ENCODE measurements at regions not wholly inside any gene's neighbourhood (a gene's known extent, or its start where the extent isn't known, plus 50 kb on each side); places are given as distances from the start of the nearest gene placed in this dataset.

DNA sequence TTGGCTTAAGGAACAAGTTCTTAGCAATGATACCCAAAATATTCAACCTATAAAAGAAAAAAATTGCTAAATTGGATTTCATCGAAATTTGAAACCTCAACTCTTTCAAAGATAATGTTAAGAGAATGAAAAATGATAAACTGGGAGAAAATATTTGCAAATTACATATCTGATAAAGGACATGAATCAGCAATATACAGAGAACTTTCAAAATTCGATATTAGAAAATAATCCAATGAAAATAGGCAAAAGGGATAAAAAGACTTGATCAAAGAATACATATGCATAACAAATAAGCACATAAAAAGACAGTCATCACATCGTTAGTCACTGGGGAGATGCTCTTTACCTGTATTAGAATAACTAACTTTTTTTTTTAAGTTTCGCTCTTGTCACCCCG lies 73.0 kb upstream of the NEO1 start:
- no peak overlapping the region for H3K4me3 Mint-ChIP-seq
- H3K9me3 Mint-ChIP-seq: no peaks in the 10 kb centered on the region
- Histone ChIP-seq H3K27ac (ENCODE audit: low read length) (no peak overlapping the region), H3K36me3 (ENCODE audit: control insufficient read depth, insufficient read depth, low read length) (no peaks in the 10 kb centered on the region), H3K4me1 (ENCODE audit: control insufficient read depth, insufficient read depth, low read length) (peaks cover 7% of the 10 kb centered on the region), H3K27me3 (ENCODE audit: control insufficient read depth, insufficient read depth, low read length) (no peaks in the 10 kb centered on the region), H3K4me3 (ENCODE audit: low read length) (no peak overlapping the region), H3K9me3 (ENCODE audit: control insufficient read depth, insufficient read depth, low read length) (no peaks in the 10 kb centered on the region)
- H3K36me3 Mint-ChIP-seq: no peaks in the 10 kb centered on the region
- peaks cover 10 to 14% of the 10 kb centered on the region in 2 donors for H3K4me1 Mint-ChIP-seq
- ATAC-seq: no peak
- no peak overlapping the region for H3K27ac Mint-ChIP-seq
- peaks cover 17 to 37% of the 10 kb centered on the region in 2 donors for H3K27me3 Mint-ChIP-seq (ENCODE audit: low read depth in 2 of 2)
- intact Hi-C loops (cut with micrococcal nuclease): no loop called here
- 75% methylated on average over 4 of the region's 5 CpGs for WGBS (ENCODE audit: insufficient coverage)
- TF ChIP-seq, protein P1, sequence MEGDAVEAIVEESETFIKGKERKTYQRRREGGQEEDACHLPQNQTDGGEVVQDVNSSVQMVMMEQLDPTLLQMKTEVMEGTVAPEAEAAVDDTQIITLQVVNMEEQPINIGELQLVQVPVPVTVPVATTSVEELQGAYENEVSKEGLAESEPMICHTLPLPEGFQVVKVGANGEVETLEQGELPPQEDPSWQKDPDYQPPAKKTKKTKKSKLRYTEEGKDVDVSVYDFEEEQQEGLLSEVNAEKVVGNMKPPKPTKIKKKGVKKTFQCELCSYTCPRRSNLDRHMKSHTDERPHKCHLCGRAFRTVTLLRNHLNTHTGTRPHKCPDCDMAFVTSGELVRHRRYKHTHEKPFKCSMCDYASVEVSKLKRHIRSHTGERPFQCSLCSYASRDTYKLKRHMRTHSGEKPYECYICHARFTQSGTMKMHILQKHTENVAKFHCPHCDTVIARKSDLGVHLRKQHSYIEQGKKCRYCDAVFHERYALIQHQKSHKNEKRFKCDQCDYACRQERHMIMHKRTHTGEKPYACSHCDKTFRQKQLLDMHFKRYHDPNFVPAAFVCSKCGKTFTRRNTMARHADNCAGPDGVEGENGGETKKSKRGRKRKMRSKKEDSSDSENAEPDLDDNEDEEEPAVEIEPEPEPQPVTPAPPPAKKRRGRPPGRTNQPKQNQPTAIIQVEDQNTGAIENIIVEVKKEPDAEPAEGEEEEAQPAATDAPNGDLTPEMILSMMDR (IDR thresholded peaks at IDR 0.05): no peak
- no peak for DNase-seq

DNA sequence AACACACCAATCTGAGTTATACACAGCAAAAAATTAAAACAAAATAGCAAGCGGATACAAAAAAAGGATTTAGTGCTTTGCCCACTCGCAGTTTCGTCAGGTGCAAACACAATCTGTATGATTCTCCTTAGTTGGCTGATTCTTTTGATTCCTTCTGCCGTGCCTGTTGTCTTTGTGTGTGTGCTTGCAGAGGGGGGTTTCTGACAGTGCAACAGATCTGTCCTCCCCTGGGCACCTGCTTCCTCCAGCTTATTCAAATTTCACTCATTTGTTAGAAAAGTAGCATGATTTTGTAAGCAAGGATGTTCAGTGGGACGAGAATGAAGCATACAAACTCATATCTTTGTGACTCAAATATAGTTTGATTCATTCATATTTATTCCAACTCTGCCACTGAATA lies 74.0 kb upstream of the NEO1 start:
- H3K4me3 ChIP-seq (ENCODE audit: low read length): no peak overlapping the region
- TF ChIP-seq, protein P1 (IDR thresholded peaks at IDR 0.05): no peak
- no peaks in the 10 kb centered on the region for H3K9me3 Mint-ChIP-seq
- no peak overlapping the region for H3K27ac Mint-ChIP-seq
- H3K4me1 ChIP-seq (ENCODE audit: control insufficient read depth, insufficient read depth, low read length): peaks cover 7% of the 10 kb centered on the region
- intact Hi-C loops (cut with micrococcal nuclease): no loop called here
- no peaks in the 10 kb centered on the region for H3K36me3 ChIP-seq (ENCODE audit: control insufficient read depth, insufficient read depth, low read length)
- H3K4me1 Mint-ChIP-seq: peaks cover 10 to 14% of the 10 kb centered on the region in 2 donors
- no peaks in the 10 kb centered on the region for H3K36me3 Mint-ChIP-seq
- H3K4me3 Mint-ChIP-seq: no peak overlapping the region
- 91% methylated on average over 4 of the region's 5 CpGs for WGBS (ENCODE audit: insufficient coverage)
- DNase-seq (no peak), ATAC-seq (no peak)
- H3K27ac ChIP-seq (ENCODE audit: low read length): no peak overlapping the region
- no peaks in the 10 kb centered on the region for H3K9me3 ChIP-seq (ENCODE audit: control insufficient read depth, insufficient read depth, low read length)
- H3K27me3 ChIP-seq (ENCODE audit: control insufficient read depth, insufficient read depth, low read length): no peaks in the 10 kb centered on the region
- peaks cover 15 to 26% of the 10 kb centered on the region in 2 donors for H3K27me3 Mint-ChIP-seq (ENCODE audit: low read depth in 2 of 2)

GRCh38 chr15:72972362-72972761 lies 79.9 kb upstream of the NEO1 start:
- Mint-ChIP-seq H3K9me3 (no peaks in the 10 kb centered on the region), H3K4me3 (no peak overlapping the region), H3K36me3 (no peaks in the 10 kb centered on the region), H3K4me1 (peaks cover 46 to 54% of the 10 kb centered on the region in 2 donors), H3K27ac (no peak overlapping the region), H3K27me3 (ENCODE audit: low read depth in 2 of 2) (peaks cover 0 to 3% of the 10 kb centered on the region in 2 donors)
- Histone ChIP-seq H3K4me1 (ENCODE audit: control insufficient read depth, insufficient read depth, low read length) (peaks cover 31% of the 10 kb centered on the region), H3K27me3 (ENCODE audit: control insufficient read depth, insufficient read depth, low read length) (no peaks in the 10 kb centered on the region), H3K27ac (ENCODE audit: low read length) (no peak overlapping the region), H3K4me3 (ENCODE audit: low read length) (no peak overlapping the region), H3K36me3 (ENCODE audit: control insufficient read depth, insufficient read depth, low read length) (no peaks in the 10 kb centered on the region), H3K9me3 (ENCODE audit: control insufficient read depth, insufficient read depth, low read length) (no peaks in the 10 kb centered on the region)
- WGBS (ENCODE audit: insufficient coverage): 100% methylated on average over 3 of the region's 3 CpGs
- intact Hi-C loops (cut with micrococcal nuclease): no loop called here
- TF ChIP-seq, protein P1 (IDR thresholded peaks at IDR 0.05): no peak
- DNase-seq (no peak), ATAC-seq (no peak)

GRCh38 chr15:72971766-72972165 lies 80.5 kb upstream of the NEO1 start:
- Mint-ChIP-seq H3K9me3 (no peaks in the 10 kb centered on the region), H3K4me1 (peaks cover 52 to 56% of the 10 kb centered on the region in 2 donors), H3K27ac (no peak overlapping the region), H3K4me3 (no peak overlapping the region), H3K36me3 (no peaks in the 10 kb centered on the region), H3K27me3 (ENCODE audit: low read depth in 2 of 2) (no peaks in the 10 kb centered on the region)
- Histone ChIP-seq H3K27ac (ENCODE audit: low read length) (no peak overlapping the region), H3K27me3 (ENCODE audit: control insufficient read depth, insufficient read depth, low read length) (no peaks in the 10 kb centered on the region), H3K4me1 (ENCODE audit: control insufficient read depth, insufficient read depth, low read length) (peaks cover 32% of the 10 kb centered on the region), H3K9me3 (ENCODE audit: control insufficient read depth, insufficient read depth, low read length) (no peaks in the 10 kb centered on the region), H3K4me3 (ENCODE audit: low read length) (no peak overlapping the region), H3K36me3 (ENCODE audit: control insufficient read depth, insufficient read depth, low read length) (no peaks in the 10 kb centered on the region)
- WGBS (ENCODE audit: insufficient coverage): 87% methylated on average over 5 of the region's 7 CpGs
- ATAC-seq: no peak
- no peak for DNase-seq
- TF ChIP-seq, protein P1 (IDR thresholded peaks at IDR 0.05): no peak
- intact Hi-C loops (cut with micrococcal nuclease): no loop called here

Measured in natural killer cell (primary cell).